Stimulated activated effector memory CD8-positive, alpha-beta T cell treated with anti-CD3 and anti-CD28 coated beads, Interleukin-12 subunit alpha, Interleukin-12 subunit beta, amount 100 ng/mL, for 72 hours (primary cell): ENCODE measurements at regions not wholly inside any gene's neighbourhood (a gene's known extent, or its start where the extent isn't known, plus 50 kb on each side); places are given as distances from the start of the nearest gene placed in this dataset.

Experiments used
- ATAC-seq: fragments of 150-1000 bp; cut with Tn5 transposase; 2 replicates; pipeline ENCODE4 v1.10.0; 2021
- DNase-seq, 2 donors: peaks; one replicate each; pipeline ENCODE4 v3.0.0; 2021 to 2022; ENCODE audit warnings: low spot score in 2 of 2
- H3K27ac Mint-ChIP-seq: one replicate; pipeline ENCODE4 v1.8.0; 2022; ENCODE audit warnings: mild to moderate bottlenecking, mixed read lengths
- H3K36me3 Mint-ChIP-seq: one replicate; pipeline ENCODE4 v1.8.0; 2022; ENCODE audit warnings: mild to moderate bottlenecking, mixed read lengths
- H3K4me1 Mint-ChIP-seq: one replicate; pipeline ENCODE4 v1.8.0; 2022; ENCODE audit warnings: mixed read lengths
- H3K4me3 Mint-ChIP-seq: one replicate; pipeline ENCODE4 v1.8.0; 2022; ENCODE audit warnings: mild to moderate bottlenecking, mixed read lengths
- H3K9me3 Mint-ChIP-seq: one replicate; pipeline ENCODE4 v1.8.0; 2022; ENCODE audit warnings: mixed read lengths

- ATAC-seq (no peak), DNase-seq (no peak)
- Mint-ChIP-seq H3K36me3 (no peaks in the 10 kb centered on the region), H3K9me3 (peaks cover 5% of the 10 kb centered on the region), H3K27ac (no peak overlapping the region), H3K4me1 (no peaks in the 10 kb centered on the region), H3K4me3 (no peak overlapping the region)
Measured at GRCh38 chr5:58231041-58231440, 228.8 kb downstream of the PLK2 start.

GRCh38 chr5:58228896-58229295 is 231.0 kb downstream of the PLK2 start:
- H3K27ac Mint-ChIP-seq, result no peak overlapping the region
- ATAC-seq (no peak), DNase-seq (no peak)
- no peaks in the 10 kb centered on the region for H3K4me1 Mint-ChIP-seq
- H3K9me3 Mint-ChIP-seq, result peaks cover 5% of the 10 kb centered on the region
- no peak overlapping the region for H3K4me3 Mint-ChIP-seq
- no peaks in the 10 kb centered on the region for H3K36me3 Mint-ChIP-seq

GRCh38 chr5:58227858-58228257 is 232.0 kb downstream of the PLK2 start:
- ATAC-seq (no peak), DNase-seq (no peak)
- no peak overlapping the region for H3K27ac Mint-ChIP-seq
- no peaks in the 10 kb centered on the region for H3K4me1 Mint-ChIP-seq
- no peak overlapping the region for H3K4me3 Mint-ChIP-seq
- H3K9me3 Mint-ChIP-seq, result peaks cover 5% of the 10 kb centered on the region
- no peaks in the 10 kb centered on the region for H3K36me3 Mint-ChIP-seq

- ATAC-seq, result no peak
- Mint-ChIP-seq H3K4me1 (no peaks in the 10 kb centered on the region), H3K9me3 (peaks cover 5% of the 10 kb centered on the region), H3K36me3 (no peaks in the 10 kb centered on the region), H3K4me3 (no peak overlapping the region), H3K27ac (no peak overlapping the region)
- DNase-seq, result no peak
Measured at GRCh38 chr5:58224661-58225060, 235.2 kb downstream of the PLK2 start.

- H3K4me1 Mint-ChIP-seq, result no peaks in the 10 kb centered on the region
- no peaks in the 10 kb centered on the region for H3K36me3 Mint-ChIP-seq
- no peak for DNase-seq
- no peak for ATAC-seq
- no peak overlapping the region for H3K27ac Mint-ChIP-seq
- peaks cover 5% of the 10 kb centered on the region for H3K9me3 Mint-ChIP-seq
- H3K4me3 Mint-ChIP-seq, result no peak overlapping the region
Measured at GRCh38 chr5:58224221-58224620, 235.7 kb downstream of the PLK2 start.

- DNase-seq, result no peak
- peaks cover 6% of the 10 kb centered on the region for H3K9me3 Mint-ChIP-seq
- no peaks in the 10 kb centered on the region for H3K4me1 Mint-ChIP-seq
- no peaks in the 10 kb centered on the region for H3K36me3 Mint-ChIP-seq
- ATAC-seq, result no peak
- H3K27ac Mint-ChIP-seq, result no peak overlapping the region
- H3K4me3 Mint-ChIP-seq, result no peak overlapping the region
Measured at GRCh38 chr5:58215364-58215763, 244.5 kb downstream of the PLK2 start.

GRCh38 chr5:58211441-58211840 is 248.4 kb downstream of the PLK2 start:
- no peak for ATAC-seq

GRCh38 chr5:58208674-58209073 is 251.2 kb downstream of the PLK2 start:
- Mint-ChIP-seq H3K27ac (no peak overlapping the region), H3K36me3 (no peaks in the 10 kb centered on the region), H3K4me1 (no peaks in the 10 kb centered on the region), H3K9me3 (peaks cover 3% of the 10 kb centered on the region), H3K4me3 (no peak overlapping the region)
- DNase-seq (no peak), ATAC-seq (no peak)

More at GRCh38 chr5:58211441-58211840, 248.4 kb downstream of the PLK2 start:
- no peak overlapping the region for H3K4me3 Mint-ChIP-seq
- H3K27ac Mint-ChIP-seq, result no peak overlapping the region
- H3K36me3 Mint-ChIP-seq, result no peaks in the 10 kb centered on the region
- no peaks in the 10 kb centered on the region for H3K4me1 Mint-ChIP-seq
- peaks cover 3% of the 10 kb centered on the region for H3K9me3 Mint-ChIP-seq
- DNase-seq, result no peak

- DNase-seq (no peak), ATAC-seq (no peak)
- no peaks in the 10 kb centered on the region for H3K36me3 Mint-ChIP-seq
- no peaks in the 10 kb centered on the region for H3K4me1 Mint-ChIP-seq
- no peaks in the 10 kb centered on the region for H3K9me3 Mint-ChIP-seq
- H3K27ac Mint-ChIP-seq, result no peak overlapping the region
- H3K4me3 Mint-ChIP-seq, result no peak overlapping the region
Measured at GRCh38 chr5:58207076-58207475, 252.8 kb downstream of the PLK2 start.

GRCh38 chr5:58204966-58205365 is 254.9 kb downstream of the PLK2 start:
- Mint-ChIP-seq H3K9me3 (no peaks in the 10 kb centered on the region), H3K36me3 (no peaks in the 10 kb centered on the region), H3K27ac (no peak overlapping the region), H3K4me1 (no peaks in the 10 kb centered on the region), H3K4me3 (no peak overlapping the region)
- ATAC-seq (no peak), DNase-seq (no peak)

GRCh38 chr5:58202941-58203444 is 256.9 kb downstream of the PLK2 start:
- DNase-seq, result no peak
- no peak overlapping the region for H3K27ac Mint-ChIP-seq
- no peak overlapping the region for H3K4me3 Mint-ChIP-seq

GRCh38 chr5:58201922-58202648 is 257.8 kb downstream of the PLK2 start:
- Mint-ChIP-seq H3K27ac (no peak overlapping the region), H3K9me3 (no peaks in the 10 kb centered on the region), H3K4me3 (no peak overlapping the region), H3K36me3 (no peaks in the 10 kb centered on the region), H3K4me1 (no peaks in the 10 kb centered on the region)
- ATAC-seq (no peak), DNase-seq (no peak)

More at GRCh38 chr5:58202941-58203444, 256.9 kb downstream of the PLK2 start:
- H3K9me3 Mint-ChIP-seq, result no peaks in the 10 kb centered on the region
- H3K4me1 Mint-ChIP-seq, result no peaks in the 10 kb centered on the region
- H3K36me3 Mint-ChIP-seq, result no peaks in the 10 kb centered on the region
- no peak for ATAC-seq

GRCh38 chr5:58200451-58200850 is 259.4 kb downstream of the PLK2 start:
- no peak for ATAC-seq

GRCh38 chr5:58199087-58199486 is 260.8 kb downstream of the PLK2 start:
- Mint-ChIP-seq H3K9me3 (peaks cover 3% of the 10 kb centered on the region), H3K36me3 (no peaks in the 10 kb centered on the region), H3K27ac (no peak overlapping the region), H3K4me1 (no peaks in the 10 kb centered on the region), H3K4me3 (no peak overlapping the region)
- DNase-seq (no peak), ATAC-seq (no peak)

More at GRCh38 chr5:58200451-58200850, 259.4 kb downstream of the PLK2 start:
- no peak overlapping the region for H3K4me3 Mint-ChIP-seq
- no peak overlapping the region for H3K27ac Mint-ChIP-seq
- no peaks in the 10 kb centered on the region for H3K36me3 Mint-ChIP-seq
- H3K4me1 Mint-ChIP-seq, result no peaks in the 10 kb centered on the region
- H3K9me3 Mint-ChIP-seq, result peaks cover 3% of the 10 kb centered on the region
- DNase-seq, result no peak

- Mint-ChIP-seq H3K4me1 (no peaks in the 10 kb centered on the region), H3K27ac (no peak overlapping the region)
- no peak for DNase-seq
Measured at GRCh38 chr5:58198330-58198729, 261.6 kb downstream of the PLK2 start.

GRCh38 chr5:58197875-58198274 is 262.0 kb downstream of the PLK2 start:
- no peak overlapping the region for H3K4me3 Mint-ChIP-seq
- H3K9me3 Mint-ChIP-seq, result peaks cover 3% of the 10 kb centered on the region
- no peaks in the 10 kb centered on the region for H3K4me1 Mint-ChIP-seq
- ATAC-seq (no peak), DNase-seq (no peak)
- H3K36me3 Mint-ChIP-seq, result no peaks in the 10 kb centered on the region
- no peak overlapping the region for H3K27ac Mint-ChIP-seq

More at GRCh38 chr5:58198330-58198729, 261.6 kb downstream of the PLK2 start:
- ATAC-seq, result no peak
- Mint-ChIP-seq H3K36me3 (no peaks in the 10 kb centered on the region), H3K9me3 (peaks cover 3% of the 10 kb centered on the region), H3K4me3 (no peak overlapping the region)
